Calu3 (cell line): ENCODE measurements at regions not wholly inside any gene's neighbourhood (a gene's known extent, or its start where the extent isn't known, plus 50 kb on each side); places are given as distances from the start of the nearest gene placed in this dataset.

Experiments used
- BruUV-seq: library from RNA; stranded (reverse); fragments of 400-500 nt; replicated peaks from 2 replicates; lab custom pipeline; 2021; lab: Mats Ljungman, UMichigan
- CTCF ChIA-PET: fragments of 300-600 bp; sonication (Branson Sonifier 250); formaldehyde crosslinking; loops from one replicate; lab custom pipeline; 2022; ENCODE audit warnings: antibody characterized with exemption; lab: Charles Lee
- DNase-seq: peaks from one replicate; pipeline ENCODE4 v3.0.0; 2022
- H3K27ac Mint-ChIP-seq: one replicate; pipeline ENCODE4 v1.8.0; 2022; ENCODE audit warnings: mixed read lengths; ENCODE audit not compliant: unreplicated experiment
- H3K27me3 Mint-ChIP-seq: one replicate; pipeline ENCODE4 v1.8.0; 2022; ENCODE audit warnings: mixed read lengths; ENCODE audit not compliant: unreplicated experiment
- H3K36me3 Mint-ChIP-seq: one replicate; pipeline ENCODE4 v1.8.0; 2022; ENCODE audit warnings: mild to moderate bottlenecking, moderate library complexity, mixed read lengths; ENCODE audit not compliant: insufficient read depth, unreplicated experiment
- H3K4me1 Mint-ChIP-seq: one replicate; pipeline ENCODE4 v1.8.0; 2022; ENCODE audit warnings: mild to moderate bottlenecking, low read depth, mixed read lengths; ENCODE audit not compliant: unreplicated experiment
- H3K4me3 Mint-ChIP-seq: one replicate; pipeline ENCODE4 v1.8.0; 2022; ENCODE audit warnings: mild to moderate bottlenecking, low read depth, moderate library complexity, mixed read lengths; ENCODE audit not compliant: unreplicated experiment
- H3K9me3 Mint-ChIP-seq: one replicate; pipeline ENCODE4 v1.8.0; 2022; ENCODE audit warnings: low read depth, mixed read lengths; ENCODE audit not compliant: unreplicated experiment
- CTCF ChIP-seq: fragments of 200-600 bp; IDR thresholded peaks from one replicate; pipeline ENCODE4 v1.8.0; 2022; ENCODE audit warnings: antibody characterized with exemption; ENCODE audit not compliant: unreplicated experiment
- intact Hi-C: fragments of 100-400 bp; cut with micrococcal nuclease; formaldehyde crosslinking; loops from one replicate; pipeline ENCODE4 v1.10.0; 2022; ENCODE audit not compliant: unreplicated experiment

GRCh38 chr16:48961546-48961945, 320.1 kb downstream of the CBLN1 start:
- Mint-ChIP-seq H3K27me3 (no peaks in the 10 kb centered on the region), H3K36me3 (no peaks in the 10 kb centered on the region), H3K27ac (no peak overlapping the region), H3K4me1 (peaks cover 8% of the 10 kb centered on the region), H3K9me3 (peaks cover 5% of the 10 kb centered on the region), H3K4me3 (no peak overlapping the region)
- intact Hi-C loops: no loop called here
- no TSS peak for BruUV-seq
- CTCF ChIA-PET: no interaction called here
- DNase-seq: no peak
- TF ChIP-seq CTCF: no peak

- Mint-ChIP-seq H3K9me3 (peaks cover 5% of the 10 kb centered on the region), H3K27ac (no peak overlapping the region), H3K4me3 (no peak overlapping the region), H3K4me1 (peaks cover 8% of the 10 kb centered on the region), H3K36me3 (no peaks in the 10 kb centered on the region), H3K27me3 (no peaks in the 10 kb centered on the region)
- BruUV-seq: no TSS peak
- no peak for DNase-seq
- intact Hi-C loops: no loop called here
- no peak for TF ChIP-seq CTCF
- CTCF ChIA-PET: no interaction called here
Measured at GRCh38 chr16:48960830-48961229, 320.8 kb downstream of the CBLN1 start.

- no TSS peak for BruUV-seq
- CTCF ChIA-PET: no interaction called here
- no peak for DNase-seq
- H3K4me1 Mint-ChIP-seq: peaks cover 4% of the 10 kb centered on the region
- H3K9me3 Mint-ChIP-seq: peaks cover 5% of the 10 kb centered on the region
- TF ChIP-seq CTCF: no peak
- no peaks in the 10 kb centered on the region for H3K36me3 Mint-ChIP-seq
- no peak overlapping the region for H3K4me3 Mint-ChIP-seq
- intact Hi-C loops: no loop called here
- H3K27me3 Mint-ChIP-seq: no peaks in the 10 kb centered on the region
- no peak overlapping the region for H3K27ac Mint-ChIP-seq
Measured at GRCh38 chr16:48959747-48960146, 321.9 kb downstream of the CBLN1 start.

- intact Hi-C loops: no loop called here
- Mint-ChIP-seq H3K27me3 (no peaks in the 10 kb centered on the region), H3K4me1 (no peaks in the 10 kb centered on the region), H3K4me3 (no peak overlapping the region), H3K27ac (no peak overlapping the region), H3K9me3 (peaks cover 5% of the 10 kb centered on the region), H3K36me3 (no peaks in the 10 kb centered on the region)
- CTCF ChIA-PET: interaction anchor here (0.6 kb wide), 1 partner anchor 33 kb away, joined by 5 read pairs; no protein-coding TSS in a partner anchor
- BruUV-seq: no TSS peak
- no peak for TF ChIP-seq CTCF
- DNase-seq: no peak
Measured at GRCh38 chr16:48959204-48959603, 322.4 kb downstream of the CBLN1 start.
